CD4-positive, alpha-beta T cell (primary cell): ENCODE measurements at regions not wholly inside any gene's neighbourhood (a gene's known extent, or its start where the extent isn't known, plus 50 kb on each side); places are given as distances from the start of the nearest gene placed in this dataset.

Experiments used
- ATAC-seq: fragments of 200-7000 bp; cut with Tn5 transposase; one replicate; pipeline ENCODE4 v1.10.0; 2022; ENCODE audit warnings: mild to moderate bottlenecking; ENCODE audit not compliant: poor library complexity
- CTCF ChIA-PET: fragments of 350-600 bp; sonication (Branson Sonifier 250); formaldehyde crosslinking; loops from one replicate; lab custom pipeline; 2021; ENCODE audit warnings: antibody characterized with exemption, inconsistent platforms; lab: Charles Lee
- POLR2A ChIA-PET: fragments of 350-600 bp; sonication (Branson Sonifier 250); formaldehyde crosslinking; loops from one replicate; lab custom pipeline; 2021; ENCODE audit warnings: antibody characterized with exemption, inconsistent platforms; lab: Charles Lee
- DNase-seq, 14 experiments: peaks; one replicate each; pipeline ENCODE4 v3.0.0-alpha.2; 2013 to 2020; ENCODE audit warnings: mixed read lengths in 2 of 14
- H3K27ac ChIP-seq, 2 donors: one replicate each; pipeline versions ENCODE4 v1.5.1 to v1.7.0; 2013; ENCODE audit warnings: low read length in 2 of 2, low read depth in 1 of 2, mild to moderate bottlenecking in 1 of 2
- H3K27me3 ChIP-seq, 2 experiments: 1 replicate in 1 of 2; 2 replicates in 1 of 2; pipeline versions ENCODE4 v1.6.1 to v1.7.0; 2013; ENCODE audit warnings: low read length in 2 of 2, control low read depth in 1 of 2, mild to moderate bottlenecking in 1 of 2, moderate library complexity in 1 of 2; ENCODE audit not compliant: insufficient read depth in 2 of 2, control insufficient read depth in 1 of 2
- H3K36me3 ChIP-seq: one replicate; pipeline ENCODE4 v1.6.1; 2013; ENCODE audit warnings: low read length, control low read depth; ENCODE audit not compliant: insufficient read depth
- H3K4me1 ChIP-seq: one replicate; pipeline ENCODE4 v1.6.1; 2013; ENCODE audit warnings: low read length, control low read depth; ENCODE audit not compliant: insufficient read depth
- H3K4me3 ChIP-seq: one replicate; pipeline ENCODE4 v1.5.1; 2013; ENCODE audit warnings: mild to moderate bottlenecking, low read length, moderate library complexity
- H3K9me3 ChIP-seq, 2 experiments: 1 replicate in 1 of 2; 2 replicates in 1 of 2; pipeline versions ENCODE4 v1.6.1 to v1.7.0; 2013; ENCODE audit warnings: low read length in 2 of 2, mild to moderate bottlenecking in 2 of 2, control low read depth in 1 of 2, moderate library complexity in 1 of 2; ENCODE audit not compliant: control insufficient read depth in 1 of 2, insufficient read depth in 1 of 2
- H3K27ac Mint-ChIP-seq: one replicate; pipeline ENCODE4 v1.8.0; 2020; ENCODE audit warnings: mixed read lengths
- H3K27me3 Mint-ChIP-seq: one replicate; pipeline ENCODE4 v1.8.0; 2021; ENCODE audit warnings: mixed read lengths
- H3K36me3 Mint-ChIP-seq: one replicate; pipeline ENCODE4 v1.8.0; 2021; ENCODE audit warnings: low read depth, mixed read lengths
- H3K4me1 Mint-ChIP-seq: one replicate; pipeline ENCODE4 v1.8.0; 2021; ENCODE audit warnings: low read depth, mixed read lengths
- H3K4me3 Mint-ChIP-seq: one replicate; pipeline ENCODE4 v1.8.0; 2020; ENCODE audit warnings: mild to moderate bottlenecking, mixed read lengths
- H3K9me3 Mint-ChIP-seq: one replicate; pipeline ENCODE4 v1.8.0; 2020; ENCODE audit warnings: mixed read lengths
- intact Hi-C, 2 experiments: fragments of 100-400 bp; cut with DNase I in 1 of 2; cut with micrococcal nuclease in 1 of 2; formaldehyde crosslinking; loops; one replicate each; pipeline versions ENCODE4 v1.15.1 to v1.9.0; 2023 to 2025; cut with DNase I, micrococcal nuclease
- TF ChIP-seq, protein P1 (sequence below): fragments of 200-600 bp; IDR thresholded peaks from one replicate; pipeline ENCODE4 v1.8.0; 2022; ENCODE audit warnings: antibody characterized with exemption, mild to moderate bottlenecking

GRCh38 chr19:34856052-34856451, 70.7 kb upstream of the ZNF30 start:
- H3K27ac Mint-ChIP-seq = peak overlapping the region; percentile 58
- H3K27ac ChIP-seq = no peak overlapping the region
- H3K27me3 ChIP-seq = no peaks in the 10 kb centered on the region
- ChIA-PET POLR2A (no interaction called here), CTCF (no interaction called here)
- no peak overlapping the region for H3K4me3 ChIP-seq
- peaks cover 76% of the 10 kb centered on the region for H3K4me1 Mint-ChIP-seq
- TF ChIP-seq, protein P1, sequence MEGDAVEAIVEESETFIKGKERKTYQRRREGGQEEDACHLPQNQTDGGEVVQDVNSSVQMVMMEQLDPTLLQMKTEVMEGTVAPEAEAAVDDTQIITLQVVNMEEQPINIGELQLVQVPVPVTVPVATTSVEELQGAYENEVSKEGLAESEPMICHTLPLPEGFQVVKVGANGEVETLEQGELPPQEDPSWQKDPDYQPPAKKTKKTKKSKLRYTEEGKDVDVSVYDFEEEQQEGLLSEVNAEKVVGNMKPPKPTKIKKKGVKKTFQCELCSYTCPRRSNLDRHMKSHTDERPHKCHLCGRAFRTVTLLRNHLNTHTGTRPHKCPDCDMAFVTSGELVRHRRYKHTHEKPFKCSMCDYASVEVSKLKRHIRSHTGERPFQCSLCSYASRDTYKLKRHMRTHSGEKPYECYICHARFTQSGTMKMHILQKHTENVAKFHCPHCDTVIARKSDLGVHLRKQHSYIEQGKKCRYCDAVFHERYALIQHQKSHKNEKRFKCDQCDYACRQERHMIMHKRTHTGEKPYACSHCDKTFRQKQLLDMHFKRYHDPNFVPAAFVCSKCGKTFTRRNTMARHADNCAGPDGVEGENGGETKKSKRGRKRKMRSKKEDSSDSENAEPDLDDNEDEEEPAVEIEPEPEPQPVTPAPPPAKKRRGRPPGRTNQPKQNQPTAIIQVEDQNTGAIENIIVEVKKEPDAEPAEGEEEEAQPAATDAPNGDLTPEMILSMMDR = no peak
- no peaks in the 10 kb centered on the region for H3K9me3 Mint-ChIP-seq
- H3K9me3 ChIP-seq = peaks cover 0 to 2% of the 10 kb centered on the region in 2 experiments
- peaks cover 4% of the 10 kb centered on the region for H3K36me3 ChIP-seq
- peaks cover 69% of the 10 kb centered on the region for H3K36me3 Mint-ChIP-seq
- H3K4me3 Mint-ChIP-seq = no peak overlapping the region
- ATAC-seq (no peak), DNase-seq (no peak)
- peaks cover 29% of the 10 kb centered on the region for H3K4me1 ChIP-seq
- intact Hi-C loops = loop anchor here in 1 of 2 experiments (5.0 kb wide), 1 partner anchor 156 kb away; no protein-coding TSS in a partner anchor
- H3K27me3 Mint-ChIP-seq = no peaks in the 10 kb centered on the region

GRCh38 chr19:34853369-34853768, 73.3 kb upstream of the ZNF30 start:
- TF ChIP-seq, protein P1 = no peak
- Mint-ChIP-seq H3K27ac (no peak overlapping the region), H3K4me1 (peaks cover 63% of the 10 kb centered on the region), H3K4me3 (no peak overlapping the region), H3K36me3 (peaks cover 76% of the 10 kb centered on the region), H3K27me3 (no peaks in the 10 kb centered on the region), H3K9me3 (no peaks in the 10 kb centered on the region)
- Histone ChIP-seq H3K4me1 (peaks cover 27% of the 10 kb centered on the region), H3K36me3 (peaks cover 17% of the 10 kb centered on the region), H3K9me3 (peaks cover 0 to 2% of the 10 kb centered on the region in 2 experiments), H3K27me3 (no peaks in the 10 kb centered on the region), H3K27ac (no peak overlapping the region), H3K4me3 (no peak overlapping the region)
- ATAC-seq (no peak), DNase-seq (no peak)
- intact Hi-C loops = loop anchor here in 1 of 2 experiments (5.0 kb wide), 1 partner anchor 116 kb away; no protein-coding TSS in a partner anchor
- ChIA-PET CTCF (no interaction called here), POLR2A (no interaction called here)

DNA sequence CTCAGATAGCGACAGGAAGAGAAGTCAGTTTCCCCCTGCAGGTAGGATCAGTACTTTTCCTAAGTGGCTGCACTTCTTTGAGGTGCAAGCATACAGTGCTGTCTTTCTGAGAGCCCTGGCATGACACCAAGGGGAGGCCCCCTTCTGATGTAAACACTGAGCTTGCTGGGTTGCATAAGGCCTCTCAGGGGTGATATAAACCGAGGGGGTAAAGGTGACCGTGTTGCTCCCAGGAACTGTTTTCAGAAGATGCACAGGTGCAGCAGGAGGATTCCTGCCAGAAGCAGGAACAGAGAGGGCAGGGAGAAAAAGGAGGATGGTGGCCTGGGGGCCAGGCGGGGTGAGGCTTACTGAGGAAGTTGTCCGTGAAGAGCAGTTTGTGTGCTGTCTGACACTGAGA, 74.0 kb upstream of the ZNF30 start:
- intact Hi-C loops = loop anchor here in 1 of 2 experiments (5.0 kb wide), 1 partner anchor 115 kb away; no protein-coding TSS in a partner anchor
- peaks cover 17% of the 10 kb centered on the region for H3K36me3 ChIP-seq
- Mint-ChIP-seq H3K27ac (no peak overlapping the region), H3K4me3 (no peak overlapping the region), H3K4me1 (peaks cover 56% of the 10 kb centered on the region), H3K36me3 (peaks cover 83% of the 10 kb centered on the region), H3K27me3 (no peaks in the 10 kb centered on the region), H3K9me3 (no peaks in the 10 kb centered on the region)
- no peak overlapping the region for H3K27ac ChIP-seq
- peaks cover 0 to 2% of the 10 kb centered on the region in 2 experiments for H3K9me3 ChIP-seq
- POLR2A ChIA-PET = no interaction called here
- H3K4me1 ChIP-seq = peaks cover 21% of the 10 kb centered on the region
- DNase-seq = no peak
- ATAC-seq = no peak
- TF ChIP-seq, protein P1 = no peak
- CTCF ChIA-PET = no interaction called here
- no peak overlapping the region for H3K4me3 ChIP-seq
- H3K27me3 ChIP-seq = no peaks in the 10 kb centered on the region
